HG03378 (cell line): ENCODE measurements at regions not wholly inside any gene's neighbourhood (a gene's known extent, or its start where the extent isn't known, plus 50 kb on each side); places are given as distances from the start of the nearest gene placed in this dataset.

Experiments used
- ATAC-seq: cut with Tn5 transposase; IDR thresholded peaks from one replicate; pipeline ENCODE4 v1.9.1; 2021; ENCODE audit warnings: mild to moderate bottlenecking, moderate library complexity; ENCODE audit not compliant: unreplicated experiment

DNA sequence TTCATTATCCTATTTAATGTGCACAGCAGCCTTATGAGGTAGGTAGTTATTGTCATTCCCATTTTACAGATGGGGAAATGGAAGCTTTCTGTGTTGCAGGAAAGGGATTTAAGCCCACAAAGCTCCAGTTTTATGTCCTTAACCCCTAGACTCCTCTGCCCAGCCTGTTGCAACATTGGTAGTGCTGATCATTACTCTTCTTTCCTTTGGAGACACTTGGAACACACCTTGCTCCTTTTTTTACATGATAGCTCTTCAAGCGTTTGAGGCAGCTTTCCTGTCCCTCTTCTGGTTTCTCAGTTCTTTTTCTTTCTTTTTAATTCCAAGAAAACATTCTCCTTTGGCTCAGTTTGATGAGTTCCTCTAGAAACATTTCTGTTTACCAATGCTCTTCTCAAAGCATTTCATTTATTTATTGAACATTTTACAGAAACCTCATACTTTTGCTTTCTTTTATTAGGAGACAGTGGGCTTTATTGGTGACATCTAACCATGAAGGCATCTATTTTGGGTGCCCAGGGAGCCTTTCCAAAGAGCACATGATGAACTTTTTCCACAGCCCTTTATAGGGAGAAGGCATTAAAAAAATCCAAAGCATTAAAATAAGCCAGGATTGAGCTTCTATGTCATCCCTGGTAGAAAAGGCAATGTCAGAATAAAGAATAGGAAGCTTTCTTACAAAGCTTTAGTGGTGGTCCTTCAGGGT lies 218.0 kb downstream of the TMEM38B start:
- no peak for ATAC-seq

DNA sequence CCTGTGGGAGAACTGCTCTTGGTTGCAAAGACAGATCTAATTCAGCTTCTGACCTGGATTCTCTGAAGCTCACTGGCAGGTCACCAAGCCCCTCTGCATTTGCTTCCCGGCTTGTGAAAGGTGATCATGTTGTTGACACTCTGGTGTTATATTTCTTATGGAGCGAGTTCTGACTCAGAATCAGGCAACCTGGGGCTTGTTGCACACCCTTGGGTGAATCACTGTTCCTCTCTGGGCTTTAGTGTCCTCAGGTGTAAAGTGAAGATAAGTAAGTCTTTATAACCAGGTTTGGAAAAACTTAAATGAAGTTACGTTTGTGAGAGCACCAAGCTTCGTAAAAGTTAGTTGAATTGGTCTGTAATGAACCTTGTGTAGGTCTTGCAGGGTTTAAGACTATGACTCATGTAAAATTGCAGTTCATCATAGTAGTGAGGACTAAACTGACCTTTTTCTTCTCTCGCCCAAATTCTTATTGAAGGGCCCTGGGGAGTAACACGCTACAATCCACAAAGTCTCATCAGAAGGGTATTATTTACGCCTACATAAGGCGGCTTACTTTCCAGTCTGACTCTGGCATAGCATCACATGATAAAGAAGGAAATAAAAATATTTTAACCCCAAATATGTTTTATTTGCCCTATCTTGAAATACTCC lies 218.6 kb downstream of the TMEM38B start:
- ATAC-seq, result no peak

DNA sequence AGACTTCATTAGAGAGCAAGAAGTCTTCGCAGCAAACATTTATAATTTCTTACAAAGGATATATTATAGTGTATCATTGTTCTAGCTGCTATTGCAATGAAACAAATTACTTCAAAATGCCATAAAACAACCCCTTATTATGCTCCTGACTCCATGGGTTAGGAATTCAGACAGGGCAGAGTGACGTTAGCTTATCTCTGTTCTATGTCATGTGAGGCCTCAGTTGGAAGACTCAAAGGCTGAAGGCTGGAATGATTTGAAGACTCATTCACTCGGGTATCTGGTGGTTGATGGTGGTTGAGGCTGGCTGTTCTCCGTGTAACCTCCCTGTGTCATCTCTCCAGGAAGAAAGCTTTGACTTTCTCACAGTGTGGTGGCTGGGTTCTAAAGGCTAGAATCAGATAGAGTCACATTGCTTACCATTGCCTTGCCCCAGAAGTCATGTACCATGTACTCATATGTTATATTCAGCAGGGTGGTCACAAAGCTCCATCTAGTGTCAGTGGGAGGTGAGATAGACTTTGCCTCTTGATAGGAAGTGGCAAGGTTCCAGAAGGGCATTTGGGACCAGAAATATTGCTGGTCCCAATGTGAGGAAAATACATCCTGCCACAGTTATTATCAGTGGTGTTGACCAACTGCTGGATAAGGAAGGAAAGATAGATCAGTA lies 226.9 kb downstream of the TMEM38B start:
- no peak for ATAC-seq

DNA sequence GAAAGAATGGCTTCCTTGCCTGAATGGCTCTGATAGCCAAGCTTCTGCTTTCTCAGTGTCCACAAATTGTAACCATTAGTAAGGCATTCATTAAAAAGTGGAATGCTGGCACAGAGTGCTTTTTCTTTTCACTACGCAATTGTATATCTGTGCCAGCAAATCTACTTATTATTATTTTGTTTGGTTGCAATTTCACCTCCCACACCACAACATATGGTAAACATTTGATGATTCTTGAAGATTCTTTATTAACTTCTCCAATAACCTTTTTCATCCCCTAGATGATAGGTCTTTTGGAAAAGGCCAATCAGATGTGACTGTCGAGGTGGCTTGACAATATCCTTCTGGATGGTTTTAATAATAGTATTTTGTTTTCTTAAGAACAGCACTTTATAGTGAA lies 234.1 kb downstream of the TMEM38B start:
- ATAC-seq, result no peak

DNA sequence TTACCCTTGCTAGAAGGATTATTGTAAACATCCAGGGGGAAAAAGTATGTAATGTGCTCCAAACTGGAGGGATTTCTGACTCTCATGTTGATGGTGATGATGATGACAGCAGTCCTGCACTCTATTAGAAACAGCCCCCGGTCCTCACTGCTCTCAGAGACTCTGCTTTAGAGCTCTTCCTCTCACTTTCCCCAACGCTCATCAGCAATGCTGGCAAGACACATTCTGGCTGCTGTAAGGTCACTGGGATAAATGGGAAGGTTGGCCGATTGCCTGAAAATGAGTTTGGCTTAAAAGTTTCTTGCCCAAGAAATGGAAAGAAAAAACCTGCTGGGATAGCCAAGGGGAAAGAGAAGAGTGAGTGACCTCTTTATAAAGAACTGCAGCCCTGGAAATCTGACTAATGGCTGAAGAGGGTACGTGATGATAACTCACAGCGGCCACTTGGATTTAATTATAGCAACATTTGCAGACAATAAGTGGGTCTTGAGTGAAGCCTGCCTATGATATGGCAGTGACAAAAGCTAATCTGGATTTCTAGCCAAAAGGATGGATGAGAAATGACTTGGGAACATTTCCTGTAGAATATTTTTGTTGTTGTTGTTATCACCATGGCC lies 235.8 kb downstream of the TMEM38B start:
- no peak for ATAC-seq

DNA sequence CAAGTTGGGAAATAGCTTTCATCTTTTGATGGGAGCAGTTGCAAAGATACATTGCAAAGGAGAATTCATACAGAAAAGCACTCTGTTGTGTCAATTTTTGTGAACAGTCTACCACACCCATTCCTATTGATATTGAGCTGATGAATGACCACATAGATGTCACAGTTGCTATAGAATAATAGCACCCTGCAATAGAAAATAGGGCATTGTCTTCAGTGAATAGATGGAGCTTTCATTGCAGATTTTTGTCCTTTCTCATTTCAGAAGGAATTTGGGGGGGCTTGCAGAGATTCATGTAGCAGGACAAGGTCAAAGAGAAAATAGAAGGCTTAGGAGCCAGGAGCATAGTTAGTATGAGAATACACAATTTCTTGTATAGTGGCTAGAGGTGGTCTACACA lies 237.9 kb downstream of the TMEM38B start:
- ATAC-seq, result no peak

DNA sequence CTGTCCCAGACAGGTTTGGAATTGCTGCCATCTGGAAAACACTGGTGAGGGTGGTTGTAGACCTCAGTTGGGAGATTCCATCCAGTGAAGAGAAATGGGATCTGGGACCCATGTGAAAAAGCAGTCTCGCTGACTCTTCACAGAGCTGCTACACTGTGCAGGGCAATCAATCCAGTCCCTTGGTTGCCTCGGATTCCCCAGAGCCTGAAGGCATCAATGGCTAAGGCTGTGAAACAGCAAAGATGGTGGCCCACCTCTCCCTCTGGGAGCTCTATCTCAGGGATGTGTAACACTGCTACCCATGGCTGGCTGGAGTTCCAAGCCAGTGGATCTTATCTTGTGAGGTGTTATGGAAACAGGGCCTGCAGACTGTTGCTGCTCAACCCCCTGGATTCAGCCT lies 256.1 kb downstream of the TMEM38B start:
- no peak for ATAC-seq

DNA sequence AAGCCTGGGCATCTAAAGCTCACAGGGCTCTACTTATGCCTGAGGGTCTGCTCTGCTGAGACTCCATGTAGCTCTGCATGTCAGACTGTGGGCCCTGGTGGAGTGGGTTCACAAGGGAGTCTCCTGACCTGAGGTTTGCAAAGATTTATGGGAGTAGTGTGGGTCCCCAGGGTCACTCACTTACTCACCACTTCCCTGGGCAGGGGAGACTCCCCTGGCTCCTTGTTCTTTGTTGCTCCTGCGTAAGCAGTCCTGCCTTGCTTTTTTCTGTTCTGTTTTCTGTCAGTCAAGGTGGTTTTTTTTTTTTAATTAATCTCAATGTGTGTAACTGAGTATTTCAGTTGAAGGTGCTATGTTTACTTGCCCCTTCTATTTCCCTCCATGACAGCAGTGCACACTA lies 256.6 kb downstream of the TMEM38B start:
- ATAC-seq, result no peak

DNA sequence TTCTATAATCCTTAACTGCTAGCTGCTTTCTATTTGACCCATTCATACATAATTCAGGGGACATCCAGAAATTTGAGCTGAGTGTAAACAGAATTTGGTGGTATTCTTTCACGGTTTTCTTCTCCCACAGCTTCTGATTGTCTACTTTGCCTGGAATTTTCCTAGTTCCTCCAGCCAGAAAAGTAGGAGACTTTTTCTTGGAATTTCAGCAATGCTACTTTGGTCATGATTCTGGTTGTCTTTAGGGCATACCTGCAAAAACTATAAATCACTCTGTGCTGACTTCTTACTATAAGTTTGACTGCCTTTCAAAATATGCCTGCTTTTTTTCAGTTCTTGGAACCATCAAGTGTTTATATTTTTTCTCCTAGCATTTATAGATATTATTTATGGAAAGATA lies 260.2 kb downstream of the TMEM38B start:
- no peak for ATAC-seq

DNA sequence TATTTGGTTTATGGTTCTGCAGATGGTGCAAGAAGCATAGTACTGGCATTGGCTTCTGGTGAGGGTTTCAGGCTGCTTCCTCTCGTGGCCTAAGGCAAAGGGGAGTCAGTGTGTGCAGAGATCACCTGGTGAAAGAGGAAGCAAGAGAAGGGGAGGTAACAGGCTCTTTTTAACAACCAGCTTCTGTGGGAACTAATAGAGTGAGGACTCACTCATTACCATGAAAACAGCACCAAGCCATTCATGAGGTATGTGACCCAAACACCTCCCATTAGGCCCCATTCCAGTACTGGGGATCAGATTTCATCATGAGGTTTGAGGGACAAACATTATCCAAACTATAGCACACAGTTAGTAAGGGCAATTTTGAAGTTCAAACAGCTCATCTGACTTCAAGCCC lies 263.5 kb downstream of the TMEM38B start:
- ATAC-seq, result no peak

DNA sequence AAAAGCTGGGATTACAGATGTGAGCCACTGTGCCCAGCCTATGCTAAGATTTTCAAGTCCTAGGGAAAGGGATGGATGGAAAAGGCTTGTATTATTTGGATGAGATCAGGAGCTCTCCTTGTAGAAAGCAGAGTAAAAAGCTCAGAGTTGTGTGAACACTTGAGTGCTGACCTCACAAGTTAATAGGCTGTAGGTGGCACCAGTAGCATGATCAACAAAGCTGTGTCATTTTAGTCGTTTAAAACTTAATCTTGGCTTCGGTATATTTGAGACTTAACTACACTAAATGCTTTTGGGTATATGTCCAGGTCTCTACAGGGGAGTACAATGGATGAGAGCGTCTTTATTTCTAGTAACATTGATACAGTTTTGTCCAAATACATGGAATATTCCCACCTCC lies 264.2 kb downstream of the TMEM38B start:
- ATAC-seq, result no peak

DNA sequence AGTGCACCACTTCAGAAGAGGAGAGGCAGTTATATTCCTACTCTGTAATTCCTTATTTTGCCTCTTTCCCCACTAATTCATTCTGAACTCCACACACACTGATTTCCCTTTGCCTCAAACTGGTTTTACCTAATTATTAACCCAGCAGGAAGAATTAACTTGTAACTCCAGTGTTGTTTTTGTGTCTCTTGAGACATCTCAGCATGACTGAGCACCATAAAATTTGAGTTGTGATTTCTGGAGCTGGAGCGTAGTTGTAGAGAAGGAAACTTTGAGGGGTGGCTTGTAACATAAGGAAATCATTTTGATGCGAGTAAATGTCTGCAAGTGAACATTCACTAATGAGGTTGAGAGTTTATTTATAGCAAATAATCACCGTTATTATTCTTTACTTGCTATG lies 265.2 kb downstream of the TMEM38B start:
- ATAC-seq, result no peak

DNA sequence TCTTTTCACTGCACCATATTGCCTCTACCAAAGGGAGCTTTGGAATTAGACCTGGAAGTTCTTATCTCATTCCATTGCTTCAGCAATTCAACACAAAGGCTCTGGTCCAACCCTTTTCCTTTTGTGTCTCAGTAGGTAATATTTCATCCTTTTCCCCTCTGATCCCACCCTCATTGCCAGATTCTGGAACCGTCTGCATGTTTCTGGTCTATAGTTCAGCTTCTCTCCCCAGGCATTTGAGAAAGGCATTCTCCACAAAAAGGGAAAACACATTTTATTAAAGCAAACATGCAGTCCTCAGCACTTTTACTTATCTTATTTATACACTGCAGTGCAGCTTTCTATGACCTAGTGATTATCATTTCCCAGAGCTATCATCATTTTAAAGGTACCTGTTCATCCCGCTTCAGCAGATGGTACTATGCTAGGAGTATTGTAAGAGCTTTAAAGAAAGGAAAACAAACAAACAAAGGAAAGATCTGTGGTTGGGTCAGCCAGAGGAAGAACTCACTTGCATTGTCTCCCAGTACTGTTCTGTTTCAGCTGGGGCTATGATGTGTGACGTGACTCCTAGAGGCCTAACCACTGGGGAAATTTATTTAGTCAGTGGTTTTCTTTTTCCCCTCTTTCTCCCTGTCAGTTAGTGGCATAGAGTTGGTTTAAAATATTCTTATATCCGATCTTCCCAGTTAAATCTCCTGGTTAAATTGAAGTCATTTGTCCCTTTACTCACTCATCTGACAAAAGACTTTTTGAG lies 269.2 kb downstream of the TMEM38B start:
- no peak for ATAC-seq

DNA sequence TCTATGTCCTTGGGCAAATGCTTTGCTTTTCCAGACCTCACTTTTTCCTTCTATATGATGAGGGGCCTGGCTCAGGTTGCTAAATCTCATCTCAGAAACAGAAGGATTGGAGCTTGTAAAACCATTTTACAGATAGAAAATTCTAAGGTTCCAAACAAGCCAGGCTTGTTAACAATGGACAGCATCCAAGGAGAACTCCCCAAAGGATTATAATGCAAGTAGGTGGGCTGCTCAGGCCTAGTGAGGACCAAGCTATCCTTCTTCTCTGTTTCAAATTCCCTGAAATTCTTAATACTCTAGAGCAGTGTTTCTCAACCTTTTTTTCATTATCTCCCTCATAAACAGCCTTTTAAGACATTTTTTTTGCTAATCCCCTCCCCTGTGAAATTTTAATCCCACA lies 269.8 kb downstream of the TMEM38B start:
- no peak for ATAC-seq

DNA sequence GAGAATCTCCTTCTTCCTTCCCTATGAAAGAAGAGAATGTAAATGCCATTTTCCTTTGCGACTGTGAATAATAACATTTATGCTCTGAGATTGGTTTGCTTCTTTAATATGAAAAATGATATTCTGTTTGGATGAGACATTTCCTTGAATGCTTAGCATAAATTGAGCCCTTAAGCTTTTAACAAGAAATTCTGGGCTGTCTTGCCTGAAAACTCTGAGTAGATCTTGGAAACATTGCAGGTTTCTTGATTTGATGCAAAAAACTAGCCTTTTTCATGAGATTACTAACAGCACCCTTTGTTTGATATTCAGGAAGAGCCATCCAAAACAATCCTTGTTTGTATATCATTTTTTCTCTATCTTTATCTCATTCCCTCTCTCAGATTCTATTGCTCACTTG lies 272.5 kb downstream of the TMEM38B start:
- no peak for ATAC-seq

DNA sequence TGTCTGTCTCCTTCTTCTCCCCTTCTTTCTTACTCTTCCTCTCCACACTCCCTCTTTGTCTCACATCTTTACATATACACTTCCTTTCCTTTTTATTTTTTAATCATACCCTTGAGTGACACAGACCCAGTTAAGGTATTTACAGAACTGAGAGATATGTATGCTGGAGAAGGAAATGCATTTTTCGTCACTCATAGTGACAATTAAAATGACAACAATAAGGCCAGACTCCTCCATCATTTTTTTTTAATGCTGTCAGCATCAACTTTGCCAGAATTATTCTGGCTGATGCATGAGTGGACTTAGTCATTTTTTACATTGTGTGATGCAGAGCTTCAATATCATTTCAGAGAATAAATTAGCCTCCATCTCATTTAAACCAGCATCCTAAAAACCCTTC lies 272.9 kb downstream of the TMEM38B start:
- ATAC-seq, result no peak

DNA sequence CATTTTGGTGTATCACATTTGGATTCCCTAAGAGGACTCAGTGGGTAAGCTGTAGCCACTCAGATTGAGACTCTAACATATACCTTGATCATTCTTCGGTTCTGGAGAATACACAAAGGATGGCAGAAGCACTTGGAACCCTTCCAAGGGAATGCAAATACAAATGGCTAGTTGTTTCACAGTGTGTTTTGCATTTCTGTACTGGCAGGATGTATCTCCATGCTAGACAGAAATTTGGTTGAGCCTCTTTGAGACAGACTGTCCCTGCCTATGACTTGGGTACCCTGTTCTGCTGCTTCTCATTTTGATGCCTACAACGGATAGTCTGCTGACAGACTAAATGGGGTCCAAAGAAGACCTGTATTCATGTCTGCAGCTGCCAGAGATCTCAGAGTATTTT lies 273.5 kb downstream of the TMEM38B start:
- no peak for ATAC-seq

DNA sequence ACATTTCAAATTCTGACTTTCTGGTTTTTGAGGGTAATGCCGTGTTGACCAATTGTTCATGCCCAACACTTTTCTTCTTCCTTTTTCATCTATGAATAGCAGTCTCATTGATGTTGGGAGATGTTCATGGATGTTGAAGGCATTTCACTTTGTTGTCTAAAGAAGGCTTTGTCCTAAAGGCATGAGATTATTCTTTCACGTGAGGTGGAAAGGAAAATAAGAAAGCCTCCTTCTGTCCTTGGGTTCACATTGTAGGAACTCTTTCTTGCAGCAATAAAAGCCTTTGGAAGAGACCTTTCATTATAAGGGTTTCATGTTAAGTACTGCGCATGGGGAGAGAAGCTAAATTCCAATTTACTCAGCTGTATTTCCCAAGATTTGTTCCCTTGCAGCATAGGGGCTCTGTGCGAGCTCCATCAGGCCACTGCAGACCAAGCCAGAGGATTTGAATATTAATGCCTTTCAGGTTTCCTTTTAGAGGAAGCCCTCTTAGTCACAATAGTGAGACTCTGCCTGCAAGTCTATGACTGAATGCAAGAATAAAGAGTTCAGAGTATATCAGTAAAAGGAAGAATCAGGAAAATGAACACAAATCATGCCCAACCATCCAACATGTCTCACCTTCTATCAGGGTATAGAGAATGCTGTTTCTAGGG lies 274.6 kb downstream of the TMEM38B start:
- ATAC-seq, result no peak

DNA sequence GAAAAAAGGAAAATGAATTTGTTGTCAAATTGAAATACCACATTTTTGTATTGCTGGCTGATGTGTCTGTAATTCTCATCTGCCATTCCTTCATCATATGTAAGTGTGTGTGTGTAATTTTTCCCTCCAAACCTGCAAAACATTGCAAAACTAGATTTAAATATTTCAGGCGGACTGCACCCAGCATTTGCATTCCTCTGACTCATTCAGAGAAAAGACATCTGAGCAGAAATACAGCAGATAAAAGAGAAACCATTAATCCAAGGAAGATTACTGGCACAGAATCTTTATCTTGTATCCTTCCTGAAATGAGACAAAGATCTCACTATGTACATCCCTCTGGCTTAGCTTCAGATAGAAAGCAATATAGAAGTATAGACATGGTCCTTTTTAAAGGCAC lies 275.3 kb downstream of the TMEM38B start:
- ATAC-seq, result no peak

DNA sequence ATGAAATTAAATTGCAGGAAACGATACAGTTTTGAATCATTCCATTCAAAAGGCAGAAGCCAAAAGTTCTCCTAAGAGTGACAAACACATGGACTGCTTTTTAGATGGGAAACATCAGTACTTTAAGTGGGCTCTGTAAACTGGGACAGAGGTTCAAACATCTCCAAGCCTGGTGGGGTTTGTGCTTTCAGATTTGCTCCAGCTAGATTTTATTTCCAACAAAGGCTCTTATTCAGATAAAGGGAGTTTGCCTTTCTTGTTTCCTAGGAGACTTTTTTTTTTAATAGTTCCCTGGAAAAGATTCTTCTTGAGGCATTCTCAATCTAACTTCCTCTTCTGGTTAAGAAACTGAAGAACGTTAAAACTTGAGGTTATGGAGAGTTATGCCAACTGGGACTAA lies 277.6 kb downstream of the TMEM38B start:
- ATAC-seq, result no peak
